IPS DF 19.7 (cell line): ENCODE measurements at regions not wholly inside any gene's neighbourhood (a gene's known extent, or its start where the extent isn't known, plus 50 kb on each side); places are given as distances from the start of the nearest gene placed in this dataset.

Experiments
- DNase-seq: peaks from one replicate; pipeline ENCODE4 v3.0.0-alpha.2; 2013; ENCODE audit warnings: low read depth, low spot score

- no peak for DNase-seq
These were observed 157.0 kb upstream of the ZMIZ1 start for GRCh38 chr10:78911533-78912340.

GRCh38 chr10:78912361-78913218, 156.2 kb upstream of the ZMIZ1 start:
- no peak for DNase-seq

- peak; percentile 23 for DNase-seq
These were observed 155.3 kb upstream of the ZMIZ1 start for GRCh38 chr10:78913219-78914059.

GRCh38 chr10:78914060-78914378, 154.7 kb upstream of the ZMIZ1 start:
- DNase-seq = no peak

GRCh38 chr10:78914502-78915189, 154.1 kb upstream of the ZMIZ1 start:
- DNase-seq = no peak

- no peak for DNase-seq
These were observed 153.6 kb upstream of the ZMIZ1 start for GRCh38 chr10:78915190-78915518.

- no peak for DNase-seq
These were observed 152.5 kb upstream of the ZMIZ1 start for GRCh38 chr10:78916227-78916626.

GRCh38 chr10:78919181-78919966, 149.4 kb upstream of the ZMIZ1 start:
- no peak for DNase-seq

GRCh38 chr10:78920011-78920410, 148.8 kb upstream of the ZMIZ1 start:
- DNase-seq = no peak

GRCh38 chr10:78921895-78922294, 146.9 kb upstream of the ZMIZ1 start:
- DNase-seq = no peak

- DNase-seq = no peak
These were observed 145.0 kb upstream of the ZMIZ1 start for GRCh38 chr10:78923647-78924318.

GRCh38 chr10:78924319-78925003, 144.3 kb upstream of the ZMIZ1 start:
- no peak for DNase-seq

GRCh38 chr10:78925275-78925674, 143.5 kb upstream of the ZMIZ1 start:
- no peak for DNase-seq

GRCh38 chr10:78925800-78926319, 142.9 kb upstream of the ZMIZ1 start:
- no peak for DNase-seq

GRCh38 chr10:78927257-78927995, 141.3 kb upstream of the ZMIZ1 start:
- no peak for DNase-seq

- DNase-seq = no peak
These were observed 140.4 kb upstream of the ZMIZ1 start for GRCh38 chr10:78928330-78928729.

GRCh38 chr10:78929541-78929940, 139.2 kb upstream of the ZMIZ1 start:
- DNase-seq = no peak

- no peak for DNase-seq
These were observed 137.3 kb upstream of the ZMIZ1 start for GRCh38 chr10:78931321-78932053.
